Right lobe of liver (tissue), 6 donors: ENCODE measurements at regions not wholly inside any gene's neighbourhood (a gene's known extent, or its start where the extent isn't known, plus 50 kb on each side); places are given as distances from the start of the nearest gene placed in this dataset.

Experiments
- ATAC-seq, 4 donors: fragments of 200-7000 bp; cut with Tn5 transposase; one replicate each; pipeline ENCODE4 v1.9.1; 2020; ENCODE audit warnings: mild to moderate bottlenecking in 4 of 4, moderate library complexity in 4 of 4
- DNase-seq, 3 donors: peaks; one replicate each; pipeline ENCODE4 v3.0.0-alpha.2; 2020
- H3K27ac ChIP-seq, 3 donors: fragments of 200-600 bp; one replicate each; pipeline ENCODE4 v1.8.0; 2022
- H3K27me3 ChIP-seq, 2 donors: fragments of 200-600 bp; one replicate each; pipeline ENCODE4 v1.8.0; 2022
- H3K36me3 ChIP-seq, 4 donors: fragments of 200-600 bp; sonication (generic) in 1 of 4; one replicate each; pipeline versions ENCODE4 v1.5.1 to v1.8.0; 2017 to 2022; ENCODE audit warnings: control low read depth in 1 of 4
- H3K4me1 ChIP-seq, 4 donors: fragments of 200-600 bp; sonication (generic) in 1 of 4; one replicate each; pipeline versions ENCODE4 v1.5.1 to v1.8.0; 2017 to 2022; ENCODE audit warnings: control low read depth in 1 of 4
- H3K4me3 ChIP-seq, 3 donors: fragments of 200-600 bp; one replicate each; pipeline ENCODE4 v1.8.0; 2022
- H3K9me3 ChIP-seq, 4 donors: fragments of 200-600 bp; sonication (generic) in 1 of 4; one replicate each; pipeline versions ENCODE4 v1.5.1 to v1.8.0; 2017 to 2022; ENCODE audit warnings: control low read depth in 1 of 4
- POLR2A ChIP-seq: fragments of 450-650 bp; IDR thresholded peaks from one replicate; pipeline ENCODE4 v1.6.1; 2017; ENCODE audit warnings: antibody characterized with exemption, mild to moderate bottlenecking
- WGBS: methylation state at CpG from one replicate; pipeline ENCODE4 v1.1.6; 2018; ENCODE audit warnings: low coverage, low lambda C conversion rate; ENCODE audit not compliant: insufficient coverage; ENCODE audit errors: missing lambda C conversion rate; 5-methylcytosine and 5-hydroxymethylcytosine counted together
- intact Hi-C, 2 donors: fragments of 100-400 bp; cut with DNase I; formaldehyde crosslinking; loops; one replicate each; pipeline versions ENCODE4 v1.11.2 to v1.14.1; 2022
- TF ChIP-seq, protein P1 (sequence below), 4 donors: fragments of 200-600 bp in 3 of 4; fragments of 450-650 bp in 1 of 4; IDR thresholded peaks; one replicate each; pipeline versions ENCODE4 v1.5.1 to v1.8.0; 2016 to 2022; ENCODE audit warnings: antibody characterized with exemption in 4 of 4, mild to moderate bottlenecking in 2 of 4
- donor health status: DM: no; HTN: yes; CAD: no.
- donor health status: DM: no; HTN: no; CAD: no.
- donor health status: DM: no; HTN: no; CAD: no.
- donor health status: DM: no; HTN: yes; CAD: no.
- donor health status: DM: no; HTN: yes; CAD: no.

DNA sequence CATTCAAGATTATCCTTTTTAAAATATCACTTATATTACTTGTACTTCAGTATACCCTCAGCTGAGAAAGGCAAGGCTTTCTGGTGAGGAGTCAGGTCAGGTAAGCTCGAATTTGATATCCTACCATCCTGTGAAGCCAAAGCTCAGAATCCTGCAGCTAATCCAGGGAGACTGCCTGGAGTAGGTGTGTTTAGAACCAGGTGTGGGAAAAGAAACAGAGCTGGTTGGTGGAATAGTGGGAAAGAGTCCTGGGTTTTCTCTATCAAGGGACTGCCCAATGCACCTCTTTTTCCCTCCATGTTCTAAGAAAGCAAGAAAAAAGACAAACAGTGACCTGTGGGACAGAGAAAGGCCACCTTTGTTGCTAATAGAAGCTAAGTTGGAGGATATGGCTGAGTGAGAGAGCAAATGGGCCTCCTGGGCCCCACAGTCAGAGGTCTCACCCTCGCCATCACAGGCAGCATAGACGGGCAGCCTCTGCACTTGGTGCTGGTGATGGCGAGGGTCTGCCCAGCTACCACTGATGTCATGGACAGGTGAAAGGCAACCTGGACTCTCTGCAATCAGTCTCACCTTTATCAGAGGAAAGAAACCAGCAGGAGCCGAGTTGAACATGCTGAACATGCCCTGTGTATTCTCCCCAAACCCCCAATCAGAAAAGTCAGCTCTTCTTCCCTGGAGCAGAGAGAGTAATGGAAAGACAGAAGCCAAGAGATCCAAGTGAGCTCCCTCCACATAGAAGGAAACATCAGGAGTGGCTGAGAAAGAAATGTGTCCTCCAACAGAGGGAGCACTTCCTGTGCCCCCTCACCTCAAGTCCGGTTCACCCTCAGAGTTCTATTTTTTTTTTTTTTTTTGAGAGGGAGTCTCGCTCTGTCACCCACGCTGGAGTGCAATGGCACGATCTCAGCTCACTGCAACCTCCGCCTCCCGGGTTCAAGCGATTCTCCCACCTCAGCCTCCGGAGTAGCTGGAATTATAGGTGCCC is 491.3 kb downstream of the BUD13 start:
- TF ChIP-seq, protein P1, sequence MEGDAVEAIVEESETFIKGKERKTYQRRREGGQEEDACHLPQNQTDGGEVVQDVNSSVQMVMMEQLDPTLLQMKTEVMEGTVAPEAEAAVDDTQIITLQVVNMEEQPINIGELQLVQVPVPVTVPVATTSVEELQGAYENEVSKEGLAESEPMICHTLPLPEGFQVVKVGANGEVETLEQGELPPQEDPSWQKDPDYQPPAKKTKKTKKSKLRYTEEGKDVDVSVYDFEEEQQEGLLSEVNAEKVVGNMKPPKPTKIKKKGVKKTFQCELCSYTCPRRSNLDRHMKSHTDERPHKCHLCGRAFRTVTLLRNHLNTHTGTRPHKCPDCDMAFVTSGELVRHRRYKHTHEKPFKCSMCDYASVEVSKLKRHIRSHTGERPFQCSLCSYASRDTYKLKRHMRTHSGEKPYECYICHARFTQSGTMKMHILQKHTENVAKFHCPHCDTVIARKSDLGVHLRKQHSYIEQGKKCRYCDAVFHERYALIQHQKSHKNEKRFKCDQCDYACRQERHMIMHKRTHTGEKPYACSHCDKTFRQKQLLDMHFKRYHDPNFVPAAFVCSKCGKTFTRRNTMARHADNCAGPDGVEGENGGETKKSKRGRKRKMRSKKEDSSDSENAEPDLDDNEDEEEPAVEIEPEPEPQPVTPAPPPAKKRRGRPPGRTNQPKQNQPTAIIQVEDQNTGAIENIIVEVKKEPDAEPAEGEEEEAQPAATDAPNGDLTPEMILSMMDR (IDR thresholded peaks at IDR 0.05) = no peak
- no peak for TF ChIP-seq POLR2A
- Histone ChIP-seq H3K4me1 (no peaks in the 10 kb centered on the region), H3K9me3 (no peaks in the 10 kb centered on the region), H3K4me3 (no peak overlapping the region), H3K27me3 (no peaks in the 10 kb centered on the region), H3K27ac (no peak overlapping the region), H3K36me3 (no peaks in the 10 kb centered on the region)
- DNase-seq (no peak), ATAC-seq (no peak)
- intact Hi-C loops = no loop called here
- WGBS = 66% methylated on average over 9 of the region's 13 CpGs

DNA sequence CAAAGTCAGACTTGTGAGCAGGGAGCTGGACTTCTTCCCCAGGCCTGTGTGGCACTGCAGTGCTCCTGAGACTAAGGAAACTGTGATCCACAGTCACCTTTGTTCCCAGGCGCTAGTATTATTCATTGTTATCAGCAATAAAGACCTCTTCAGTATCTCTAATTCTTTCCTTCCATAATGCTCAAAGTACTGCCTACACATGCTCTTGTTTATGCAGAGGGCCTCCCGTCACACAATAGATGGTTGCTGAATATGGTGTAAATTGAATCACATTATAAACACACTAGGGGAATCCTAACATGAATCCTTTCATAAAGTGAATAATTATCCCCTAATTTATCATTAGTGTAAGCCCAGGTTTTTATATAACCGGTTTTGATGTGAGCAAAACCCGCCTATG is 493.3 kb downstream of the BUD13 start:
- Histone ChIP-seq H3K4me3 (no peak overlapping the region), H3K9me3 (no peaks in the 10 kb centered on the region), H3K27me3 (no peaks in the 10 kb centered on the region), H3K27ac (no peak overlapping the region), H3K36me3 (no peaks in the 10 kb centered on the region), H3K4me1 (no peaks in the 10 kb centered on the region)
- ATAC-seq (no peak), DNase-seq (no peak)
- TF ChIP-seq, protein P1 (IDR thresholded peaks at IDR 0.05) = no peak
- TF ChIP-seq POLR2A = no peak
- intact Hi-C loops = no loop called here
- 81% methylated on average over 4 of the region's 4 CpGs for WGBS

DNA sequence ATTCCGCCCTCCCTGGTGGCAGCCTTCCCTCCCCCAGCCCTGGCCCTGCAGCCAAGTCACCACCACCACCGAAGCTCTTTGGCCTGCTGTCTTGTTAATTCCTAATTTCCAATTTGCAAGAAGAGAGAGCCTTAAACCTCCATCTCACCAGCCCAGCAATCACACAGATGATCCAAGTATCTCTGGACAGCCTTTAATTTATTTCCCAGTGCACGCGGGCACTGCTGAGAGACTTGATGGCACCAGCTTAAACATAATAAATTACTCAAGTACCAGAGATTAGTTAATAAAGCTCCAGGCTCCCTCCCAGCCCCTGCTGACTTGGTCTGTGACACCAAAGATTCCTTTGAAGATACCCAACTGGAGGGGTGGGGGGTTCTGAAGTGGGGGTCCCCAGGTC is 494.7 kb downstream of the BUD13 start:
- Histone ChIP-seq H3K9me3 (no peaks in the 10 kb centered on the region), H3K36me3 (no peaks in the 10 kb centered on the region), H3K4me3 (no peak overlapping the region), H3K27me3 (no peaks in the 10 kb centered on the region), H3K4me1 (no peaks in the 10 kb centered on the region), H3K27ac (no peak overlapping the region)
- ATAC-seq = no peak
- DNase-seq = no peak
- 64% methylated on average over 3 of the region's 4 CpGs for WGBS
- intact Hi-C loops = no loop called here
- no peak for TF ChIP-seq POLR2A
- TF ChIP-seq, protein P1 (IDR thresholded peaks at IDR 0.05) = no peak

DNA sequence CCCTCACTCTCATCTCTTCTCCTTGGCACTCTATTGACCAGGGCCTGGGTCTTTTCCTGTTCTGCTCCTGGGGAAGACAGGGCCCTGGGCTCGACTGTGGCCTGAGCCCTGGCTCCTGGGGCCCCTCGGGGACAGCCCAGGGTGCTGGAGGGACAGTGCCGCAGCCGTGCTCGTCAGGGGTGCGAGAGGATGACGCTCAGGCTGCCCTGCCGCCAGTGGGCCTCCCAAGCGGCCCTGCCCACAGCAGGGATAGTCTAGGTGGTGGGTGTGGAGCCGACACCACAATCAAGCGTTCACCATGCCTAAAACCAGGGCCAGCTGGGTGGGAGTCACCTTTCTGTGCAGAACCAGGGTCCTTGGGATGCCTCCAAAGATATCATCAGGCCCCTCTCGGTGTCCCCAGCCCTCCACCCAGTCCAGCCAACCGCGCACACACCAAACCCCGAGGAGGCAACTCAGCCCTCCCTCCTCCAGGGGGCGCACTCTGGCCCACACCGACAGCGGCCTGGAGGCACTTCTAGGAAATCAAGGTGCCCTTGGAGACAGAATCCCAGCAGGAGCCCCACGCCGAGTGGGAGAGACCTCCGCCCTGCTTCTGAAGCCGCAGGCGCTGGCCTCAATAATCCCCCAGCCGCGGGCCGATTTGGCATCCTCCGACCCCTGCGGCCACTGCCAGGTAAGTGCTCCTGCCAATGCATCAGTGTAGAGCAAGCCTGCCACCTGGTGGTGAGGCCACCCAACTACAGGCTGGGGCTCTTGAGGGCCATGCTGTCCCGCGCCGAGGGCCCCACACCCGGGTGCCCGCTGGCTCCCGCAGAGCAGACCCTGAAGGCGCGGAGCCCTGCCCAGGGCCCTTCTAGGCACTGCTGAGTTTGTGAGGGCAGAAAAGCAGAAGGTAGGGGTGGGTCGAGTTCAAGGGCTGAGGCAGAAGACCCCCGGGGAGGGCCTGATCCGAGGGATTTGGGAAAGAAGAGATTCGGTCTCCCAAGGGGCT is 496.4 kb downstream of the BUD13 start:
- peak; percentile 68 to 78 (median 72) for DNase-seq
- TF ChIP-seq POLR2A = no peak
- TF ChIP-seq, protein P1 (IDR thresholded peaks at IDR 0.05) = peak; percentile 94 to 97 (median 96)
- no peaks in the 10 kb centered on the region for H3K9me3 ChIP-seq
- ATAC-seq = peak; percentile 83 to 96 (median 90)
- peak overlapping the region in 1 of 3 donors; percentile 41 for H3K4me3 ChIP-seq
- H3K4me1 ChIP-seq = no peaks in the 10 kb centered on the region
- H3K36me3 ChIP-seq = no peaks in the 10 kb centered on the region
- intact Hi-C loops = no loop called here
- H3K27ac ChIP-seq = no peak overlapping the region
- WGBS = 0% methylated on average over 1 of the region's 40 CpGs
- H3K27me3 ChIP-seq = no peaks in the 10 kb centered on the region
